ENCODE measurements at regions not wholly inside any gene's neighbourhood (a gene's known extent, or its start where the extent isn't known, plus 50 kb on each side); places are given as distances from the start of the nearest gene placed in this dataset.

DNA sequence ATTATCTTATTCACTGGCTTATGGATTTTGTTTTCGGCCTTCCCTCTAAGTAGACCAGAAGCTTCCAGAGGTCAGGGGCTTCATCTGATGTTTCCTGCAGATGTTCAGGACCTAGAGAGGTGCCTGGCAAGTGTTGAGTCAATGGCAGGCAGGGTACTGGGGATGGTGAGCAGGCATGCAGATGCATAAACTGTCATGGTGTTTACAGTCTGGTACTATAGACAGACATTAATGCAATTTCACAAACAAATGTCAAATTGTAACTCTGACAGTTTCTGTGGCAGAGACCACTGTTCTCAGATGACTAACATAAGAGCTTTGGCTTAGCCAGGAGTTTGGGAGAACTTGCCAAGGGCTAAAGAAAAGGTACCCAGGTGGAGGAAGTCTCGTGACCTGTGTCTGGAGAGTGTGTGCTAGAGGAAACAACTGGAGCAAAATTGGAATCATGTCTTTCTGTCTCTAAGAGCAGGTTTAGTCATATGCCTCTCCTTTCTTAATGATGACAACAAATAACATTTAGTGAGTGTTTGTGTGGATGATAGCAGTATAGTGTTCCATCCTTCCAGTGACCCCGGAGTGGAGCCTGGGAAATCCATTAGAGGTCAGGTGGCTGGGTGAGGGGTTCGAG, 53.7 kb upstream of the TRAK1 start:
- no peak overlapping the region for H3K27ac ChIP-seq
- H3K4me3 ChIP-seq, result no peak overlapping the region
- intact Hi-C loops (cut with DNase I), result no loop called here
- DNase-seq (ENCODE audit: low spot score), result no peak
- H3K27me3 ChIP-seq (replicated peaks; ENCODE audit: insufficient read depth), result no peaks in the 10 kb centered on the region
- no peaks in the 10 kb centered on the region for H3K4me1 ChIP-seq (replicated peaks)
- 92% methylated on average over 4 of the region's 4 CpGs for WGBS
- no peaks in the 10 kb centered on the region for H3K36me3 ChIP-seq
- no peaks in the 10 kb centered on the region for H3K9me3 ChIP-seq
- TF ChIP-seq POLR2AphosphoS5 (IDR thresholded peaks at IDR 0.05) (no peak), POLR2A (IDR thresholded peaks at IDR 0.05) (no peak)
- TF ChIP-seq, protein P1, sequence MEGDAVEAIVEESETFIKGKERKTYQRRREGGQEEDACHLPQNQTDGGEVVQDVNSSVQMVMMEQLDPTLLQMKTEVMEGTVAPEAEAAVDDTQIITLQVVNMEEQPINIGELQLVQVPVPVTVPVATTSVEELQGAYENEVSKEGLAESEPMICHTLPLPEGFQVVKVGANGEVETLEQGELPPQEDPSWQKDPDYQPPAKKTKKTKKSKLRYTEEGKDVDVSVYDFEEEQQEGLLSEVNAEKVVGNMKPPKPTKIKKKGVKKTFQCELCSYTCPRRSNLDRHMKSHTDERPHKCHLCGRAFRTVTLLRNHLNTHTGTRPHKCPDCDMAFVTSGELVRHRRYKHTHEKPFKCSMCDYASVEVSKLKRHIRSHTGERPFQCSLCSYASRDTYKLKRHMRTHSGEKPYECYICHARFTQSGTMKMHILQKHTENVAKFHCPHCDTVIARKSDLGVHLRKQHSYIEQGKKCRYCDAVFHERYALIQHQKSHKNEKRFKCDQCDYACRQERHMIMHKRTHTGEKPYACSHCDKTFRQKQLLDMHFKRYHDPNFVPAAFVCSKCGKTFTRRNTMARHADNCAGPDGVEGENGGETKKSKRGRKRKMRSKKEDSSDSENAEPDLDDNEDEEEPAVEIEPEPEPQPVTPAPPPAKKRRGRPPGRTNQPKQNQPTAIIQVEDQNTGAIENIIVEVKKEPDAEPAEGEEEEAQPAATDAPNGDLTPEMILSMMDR (IDR thresholded peaks at IDR 0.05), result no peak

DNA sequence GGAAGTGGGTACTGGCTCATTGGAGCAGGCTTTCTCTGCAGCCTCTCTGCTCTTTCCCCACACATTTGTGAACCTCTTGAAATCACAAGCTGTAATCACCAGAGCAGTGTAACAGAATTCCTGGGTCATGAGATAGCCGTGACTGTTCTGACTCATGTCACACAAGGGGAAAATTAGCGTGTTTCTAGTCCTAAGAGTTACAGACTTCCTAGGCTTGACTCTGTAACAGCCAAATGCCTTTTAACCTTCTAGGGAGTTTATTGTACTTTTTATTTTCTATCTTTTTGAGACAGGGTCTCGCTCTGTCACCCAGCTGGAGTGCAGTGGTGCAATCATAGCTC, 54.7 kb upstream of the TRAK1 start:
- intact Hi-C loops (cut with DNase I), result no loop called here
- WGBS, result 54% methylated on average over 3 of the region's 3 CpGs
- Histone ChIP-seq H3K4me3 (no peak overlapping the region), H3K9me3 (no peaks in the 10 kb centered on the region), H3K36me3 (no peaks in the 10 kb centered on the region), H3K27me3 (replicated peaks; ENCODE audit: insufficient read depth) (no peaks in the 10 kb centered on the region), H3K27ac (no peak overlapping the region), H3K4me1 (replicated peaks) (no peaks in the 10 kb centered on the region)
- TF ChIP-seq, protein P1 (IDR thresholded peaks at IDR 0.05), result no peak
- peak; percentile 34 for TF ChIP-seq POLR2AphosphoS5 (IDR thresholded peaks at IDR 0.05)
- no peak for TF ChIP-seq POLR2A (IDR thresholded peaks at IDR 0.05)
- DNase-seq (ENCODE audit: low spot score), result no peak

DNA sequence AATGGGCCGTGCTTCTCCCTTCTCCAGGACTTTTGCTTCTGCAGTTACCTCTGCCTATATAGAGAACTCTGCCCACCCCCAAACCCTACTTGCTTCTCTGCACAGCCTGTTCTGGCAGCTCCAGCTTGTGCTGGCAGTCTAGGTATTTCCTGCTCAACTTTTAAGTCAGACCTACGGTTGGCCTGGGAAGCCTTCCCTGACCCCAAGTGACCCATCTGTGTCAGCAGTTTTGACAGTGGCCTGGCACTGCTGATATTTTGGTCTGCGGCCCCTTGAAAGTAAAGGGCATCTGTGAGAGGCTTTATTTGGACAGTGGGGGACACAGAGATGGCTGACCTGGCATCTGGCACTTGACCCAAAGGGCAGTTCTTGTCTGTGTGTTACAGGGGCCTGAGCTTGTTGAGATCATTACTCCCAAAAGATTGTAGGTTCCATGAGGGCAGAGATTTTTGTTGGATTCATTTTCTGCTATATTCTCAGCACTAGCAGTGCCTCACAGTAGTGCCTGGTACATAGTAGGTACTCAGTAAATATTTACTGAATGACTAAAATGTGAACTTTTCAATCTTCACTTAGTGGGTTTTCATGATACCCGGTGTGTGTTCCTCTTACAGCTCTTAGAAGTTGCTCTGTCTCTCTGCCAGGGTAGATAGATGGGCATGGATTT, 55.2 kb upstream of the TRAK1 start:
- no peak overlapping the region for H3K4me3 ChIP-seq
- no peak overlapping the region for H3K27ac ChIP-seq
- H3K4me1 ChIP-seq (replicated peaks), result no peaks in the 10 kb centered on the region
- H3K27me3 ChIP-seq (replicated peaks; ENCODE audit: insufficient read depth), result no peaks in the 10 kb centered on the region
- no peaks in the 10 kb centered on the region for H3K36me3 ChIP-seq
- TF ChIP-seq, protein P1 (IDR thresholded peaks at IDR 0.05), result no peak
- no peak for TF ChIP-seq POLR2AphosphoS5 (IDR thresholded peaks at IDR 0.05)
- no peak for TF ChIP-seq POLR2A (IDR thresholded peaks at IDR 0.05)
- DNase-seq (ENCODE audit: low spot score), result no peak
- WGBS, result 65% methylated on average over 4 of the region's 4 CpGs
- intact Hi-C loops (cut with DNase I), result no loop called here
- H3K9me3 ChIP-seq, result no peaks in the 10 kb centered on the region

DNA sequence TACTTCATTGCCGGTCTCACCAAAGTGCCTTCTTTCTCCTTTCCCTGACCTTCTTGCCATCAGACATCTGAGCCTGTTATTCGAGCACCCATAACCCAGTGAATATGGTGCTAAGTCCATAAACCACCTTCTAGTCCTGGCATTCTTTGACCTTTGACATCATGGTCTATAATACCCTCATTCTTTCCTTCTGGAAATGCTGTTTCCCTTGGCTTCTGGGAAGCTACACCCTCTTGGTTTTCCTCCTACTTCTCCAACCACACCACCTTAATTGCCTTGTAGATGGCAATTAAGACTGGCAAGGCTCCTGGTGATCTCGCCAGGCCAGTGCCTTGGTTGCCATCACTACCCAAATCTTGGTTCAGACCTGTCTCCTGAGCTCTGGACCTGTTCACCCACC, 56.1 kb upstream of the TRAK1 start:
- WGBS, result 98% methylated on average over 3 of the region's 3 CpGs
- Histone ChIP-seq H3K4me1 (replicated peaks) (no peaks in the 10 kb centered on the region), H3K4me3 (no peak overlapping the region), H3K27me3 (replicated peaks; ENCODE audit: insufficient read depth) (no peaks in the 10 kb centered on the region), H3K36me3 (no peaks in the 10 kb centered on the region), H3K9me3 (no peaks in the 10 kb centered on the region), H3K27ac (no peak overlapping the region)
- no peak for DNase-seq (ENCODE audit: low spot score)
- TF ChIP-seq, protein P1 (IDR thresholded peaks at IDR 0.05), result no peak
- TF ChIP-seq POLR2AphosphoS5 (IDR thresholded peaks at IDR 0.05), result no peak
- TF ChIP-seq POLR2A (IDR thresholded peaks at IDR 0.05), result no peak
- intact Hi-C loops (cut with DNase I), result no loop called here

DNA sequence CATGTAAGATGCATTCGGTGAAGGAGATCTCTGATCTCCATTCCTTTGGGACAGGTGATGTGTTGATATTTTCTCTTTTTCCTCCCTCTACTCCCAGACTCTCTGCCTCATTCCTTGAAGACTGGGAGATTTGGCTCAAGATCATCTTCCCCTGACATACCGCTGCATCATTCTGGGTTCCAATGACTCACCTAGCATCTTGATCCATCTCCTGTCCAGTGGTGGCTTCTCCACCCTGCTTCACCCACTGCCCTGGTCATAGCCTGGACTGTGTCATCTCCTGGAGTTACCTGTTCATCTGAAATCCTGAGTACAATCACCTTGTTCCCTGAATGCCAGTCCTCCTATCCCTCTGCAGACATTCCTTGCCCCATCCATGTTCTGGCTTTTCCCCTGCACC, 57.4 kb upstream of the TRAK1 start:
- TF ChIP-seq POLR2A (IDR thresholded peaks at IDR 0.05) (no peak), POLR2AphosphoS5 (IDR thresholded peaks at IDR 0.05) (no peak)
- TF ChIP-seq, protein P1 (IDR thresholded peaks at IDR 0.05), result no peak
- Histone ChIP-seq H3K27me3 (replicated peaks; ENCODE audit: insufficient read depth) (no peaks in the 10 kb centered on the region), H3K9me3 (no peaks in the 10 kb centered on the region), H3K36me3 (no peaks in the 10 kb centered on the region), H3K4me3 (no peak overlapping the region), H3K27ac (peak overlapping the region in 1 of 2 donors; percentile 25), H3K4me1 (replicated peaks) (no peaks in the 10 kb centered on the region)
- no peak for DNase-seq (ENCODE audit: low spot score)
- intact Hi-C loops (cut with DNase I), result no loop called here
- WGBS, result 94% methylated on average over 2 of the region's 2 CpGs

All from prostate gland (tissue), 2 donors.